Spleen (tissue), 7 donors: ENCODE measurements at regions not wholly inside any gene's neighbourhood (a gene's known extent, or its start where the extent isn't known, plus 50 kb on each side); places are given as distances from the start of the nearest gene placed in this dataset.

Experiments
- CTCF ChIP-seq, 11 experiments: fragments of 200-600 bp in 7 of 11; fragments of 450-650 bp in 4 of 11; sonication (generic) in 4 of 11; IDR thresholded peaks in 8 of 11; conservative IDR thresholded peaks in 3 of 11; 1 replicate in 7 of 11; 2 replicates in 4 of 11; pipeline versions ENCODE4 v1.4.0 to v1.8.0; 2016 to 2021; ENCODE audit warnings: antibody characterized with exemption in 11 of 11, inconsistent platforms in 4 of 11, mild to moderate bottlenecking in 1 of 11
- POLR2A ChIP-seq, 3 donors: fragments of 450-650 bp; IDR thresholded peaks; one replicate each; pipeline ENCODE4 v1.5.1; 2017; ENCODE audit warnings: antibody characterized with exemption in 3 of 3, mild to moderate bottlenecking in 1 of 3
- POLR2AphosphoS5 ChIP-seq, 3 donors: sonication (generic); formaldehyde crosslinking; IDR thresholded peaks; one replicate each; pipeline ENCODE4 v1.5.1; 2017; ENCODE audit warnings: antibody characterized with exemption in 3 of 3
- donor health status: DM: no; HTN: no; CAD: no; lungs with moderate emphysema.
- donor health status: DM: no; HTN: no; CAD: no.
- donor health status: DM: no; HTN: no; CAD: no.

GRCh38 chr6:79353226-79353625 is 118.7 kb upstream of the HMGN3 start:
- TF ChIP-seq POLR2AphosphoS5 (IDR thresholded peaks at IDR 0.05): no peak
- TF ChIP-seq CTCF (IDR thresholded peaks at IDR 0.05 in 8 of 11, conservative IDR thresholded peaks at IDR 0.05 in 3 of 11): no peak
- no peak for TF ChIP-seq POLR2A (IDR thresholded peaks at IDR 0.05)
